ENCODE measurements at regions not wholly inside any gene's neighbourhood (a gene's known extent, or its start where the extent isn't known, plus 50 kb on each side); places are given as distances from the start of the nearest gene placed in this dataset.

DNA sequence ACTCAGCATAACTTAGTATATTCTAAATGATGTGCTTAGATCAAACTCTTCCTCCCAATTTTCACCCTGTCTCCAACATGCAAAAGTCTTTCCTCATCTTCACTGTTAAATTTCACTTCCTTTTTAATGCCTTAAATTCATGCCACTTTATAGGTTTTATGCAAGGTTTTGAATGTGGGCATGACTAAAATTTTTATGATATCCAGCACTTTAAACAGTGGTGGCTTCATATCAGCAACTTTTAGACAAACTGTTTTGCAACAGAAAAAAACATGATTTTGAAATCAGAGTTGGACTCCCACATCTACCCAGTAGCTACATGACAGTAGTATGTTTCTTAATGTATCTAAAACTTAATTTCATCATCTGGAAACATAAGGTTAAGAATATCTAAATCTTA, 84.7 kb upstream of the ZP4 start:
- FAIRE-seq (no peak), ATAC-seq (no peak), DNase-seq (ENCODE audit: low spot score) (no peak)
- peaks cover 95% of the 10 kb centered on the region for H3K9me3 ChIP-seq (ENCODE audit: low read length)
- ChIA-PET POLR2A (no interaction called here), CTCF (ENCODE audit: low intra/inter-chr PET ratio, low total read pairs) (no interaction called here)
- H3K9ac ChIP-seq (ENCODE audit: insufficient read depth, low read depth, low read length): no peak overlapping the region
- no peak overlapping the region for H3K4me2 ChIP-seq (ENCODE audit: low read depth, low read length)
- no peaks in the 10 kb centered on the region for H3K36me3 ChIP-seq (replicated peaks in 1 of 2; ENCODE audit: control insufficient read depth in 1 of 2, insufficient read depth in 2 of 2, low read length in 2 of 2)
- H4K20me1 ChIP-seq (ENCODE audit: insufficient read depth, low read length): no peaks in the 10 kb centered on the region
- no peaks in the 10 kb centered on the region for H3K79me2 ChIP-seq (ENCODE audit: insufficient read depth, low read length)
- H3K27me3 ChIP-seq (ENCODE audit: control insufficient read depth in 1 of 2, insufficient read depth in 2 of 2, low read length in 2 of 2): no peaks in the 10 kb centered on the region
- H2AFZ ChIP-seq (ENCODE audit: low read length): no peak overlapping the region
- no peaks in the 10 kb centered on the region for H3K4me1 ChIP-seq (ENCODE audit: insufficient read depth, low read length)
- in situ Hi-C loops (cut with HindIII; ENCODE audit: extremely low pct_ligation_motif_present, low pct_unique_long_range_greater_than_20kb) (no loop called here), intact Hi-C loops (cut with micrococcal nuclease; ENCODE audit: unreplicated experiment) (no loop called here)
- BruUV-seq (replicated peaks): no TSS peak
- no peak overlapping the region for H3K4me3 ChIP-seq (replicated peaks in 1 of 3; ENCODE audit: insufficient read depth in 1 of 3, low read depth in 2 of 3, low read length in 3 of 3)
- H3K27ac ChIP-seq (ENCODE audit: extremely low read length, insufficient read depth, low read length): no peak overlapping the region
- TF ChIP-seq, protein P1, sequence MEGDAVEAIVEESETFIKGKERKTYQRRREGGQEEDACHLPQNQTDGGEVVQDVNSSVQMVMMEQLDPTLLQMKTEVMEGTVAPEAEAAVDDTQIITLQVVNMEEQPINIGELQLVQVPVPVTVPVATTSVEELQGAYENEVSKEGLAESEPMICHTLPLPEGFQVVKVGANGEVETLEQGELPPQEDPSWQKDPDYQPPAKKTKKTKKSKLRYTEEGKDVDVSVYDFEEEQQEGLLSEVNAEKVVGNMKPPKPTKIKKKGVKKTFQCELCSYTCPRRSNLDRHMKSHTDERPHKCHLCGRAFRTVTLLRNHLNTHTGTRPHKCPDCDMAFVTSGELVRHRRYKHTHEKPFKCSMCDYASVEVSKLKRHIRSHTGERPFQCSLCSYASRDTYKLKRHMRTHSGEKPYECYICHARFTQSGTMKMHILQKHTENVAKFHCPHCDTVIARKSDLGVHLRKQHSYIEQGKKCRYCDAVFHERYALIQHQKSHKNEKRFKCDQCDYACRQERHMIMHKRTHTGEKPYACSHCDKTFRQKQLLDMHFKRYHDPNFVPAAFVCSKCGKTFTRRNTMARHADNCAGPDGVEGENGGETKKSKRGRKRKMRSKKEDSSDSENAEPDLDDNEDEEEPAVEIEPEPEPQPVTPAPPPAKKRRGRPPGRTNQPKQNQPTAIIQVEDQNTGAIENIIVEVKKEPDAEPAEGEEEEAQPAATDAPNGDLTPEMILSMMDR (CRISPR knock-in tag; IDR thresholded peaks at IDR 0.05): no peak
- TF ChIP-seq RXRA (CRISPR knock-in tag; IDR thresholded peaks at IDR 0.05) (no peak), ZNF749 (CRISPR knock-in tag; IDR thresholded peaks at IDR 0.05; ENCODE audit: borderline replicate concordance) (no peak), ZNF674 (CRISPR knock-in tag; IDR thresholded peaks at IDR 0.05; ENCODE audit: low read depth) (no peak), ZFP90 (CRISPR knock-in tag; IDR thresholded peaks at IDR 0.05; ENCODE audit: borderline replicate concordance) (no peak), SMARCC2 (IDR thresholded peaks at IDR 0.05) (no peak), ZNF790 (CRISPR knock-in tag; IDR thresholded peaks at IDR 0.05; ENCODE audit: borderline replicate concordance) (no peak), BHLHE40 (IDR thresholded peaks at IDR 0.05; ENCODE audit: low read length) (no peak), NR3C1 (CRISPR knock-in tag; IDR thresholded peaks at IDR 0.05) (no peak), ZNF256 (CRISPR knock-in tag; conservative IDR thresholded peaks at IDR 0.05) (no peak), MEF2D (CRISPR knock-in tag; IDR thresholded peaks at IDR 0.05) (no peak), MZF1 (CRISPR knock-in tag; IDR thresholded peaks at IDR 0.05; ENCODE audit: borderline replicate concordance) (no peak), ZNF441 (CRISPR knock-in tag; IDR thresholded peaks at IDR 0.05; ENCODE audit: borderline replicate concordance) (no peak), MXD4 (CRISPR knock-in tag; IDR thresholded peaks at IDR 0.05) (no peak), BORCS8-MEF2B (CRISPR knock-in tag; IDR thresholded peaks at IDR 0.05) (no peak)
- TF ChIP-seq, protein P2, sequence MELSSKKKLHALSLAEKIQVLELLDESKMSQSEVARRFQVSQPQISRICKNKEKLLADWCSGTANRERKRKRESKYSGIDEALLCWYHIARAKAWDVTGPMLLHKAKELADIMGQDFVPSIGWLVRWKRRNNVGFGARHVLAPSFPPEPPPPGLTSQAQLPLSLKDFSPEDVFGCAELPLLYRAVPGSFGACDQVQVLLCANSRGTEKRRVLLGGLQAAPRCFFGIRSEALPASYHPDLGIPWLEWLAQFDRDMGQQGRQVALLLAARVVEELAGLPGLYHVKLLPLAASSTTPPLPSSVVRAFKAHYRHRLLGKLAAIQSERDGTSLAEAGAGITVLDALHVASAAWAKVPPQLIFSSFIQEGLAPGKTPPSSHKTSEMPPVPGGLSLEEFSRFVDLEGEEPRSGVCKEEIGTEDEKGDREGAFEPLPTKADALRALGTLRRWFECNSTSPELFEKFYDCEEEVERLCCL (CRISPR knock-in tag; IDR thresholded peaks at IDR 0.05; ENCODE audit: borderline replicate concordance): no peak
- TF ChIP-seq, protein P3, sequence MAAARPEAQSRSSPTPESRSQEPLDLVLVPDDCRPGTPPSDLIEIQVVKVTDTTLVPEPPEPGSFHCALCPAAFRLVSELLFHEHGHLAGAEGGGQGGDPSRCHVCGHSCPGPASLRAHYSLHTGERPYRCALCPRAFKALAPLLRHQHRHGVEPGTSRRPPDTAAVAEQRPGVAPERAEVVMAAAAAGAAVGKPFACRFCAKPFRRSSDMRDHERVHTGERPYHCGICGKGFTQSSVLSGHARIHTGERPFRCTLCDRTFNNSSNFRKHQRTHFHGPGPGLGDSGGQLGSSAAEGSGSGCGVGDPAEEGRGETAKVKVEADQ (CRISPR knock-in tag; IDR thresholded peaks at IDR 0.05; ENCODE audit: borderline replicate concordance): no peak
